GM15510 (cell line): ENCODE measurements at regions not wholly inside any gene's neighbourhood (a gene's known extent, or its start where the extent isn't known, plus 50 kb on each side); places are given as distances from the start of the nearest gene placed in this dataset.

Source experiments
- POLR2A ChIP-seq: IDR thresholded peaks from 3 replicates; pipeline ENCODE4 v1.6.1; 2011; ENCODE audit warnings: borderline replicate concordance; ENCODE audit not compliant: insufficient read length; ENCODE audit errors: extremely low read depth

- TF ChIP-seq POLR2A = no peak
Measured at GRCh38 chr10:31754803-31755624, 173.6 kb downstream of the ARHGAP12 start.

DNA sequence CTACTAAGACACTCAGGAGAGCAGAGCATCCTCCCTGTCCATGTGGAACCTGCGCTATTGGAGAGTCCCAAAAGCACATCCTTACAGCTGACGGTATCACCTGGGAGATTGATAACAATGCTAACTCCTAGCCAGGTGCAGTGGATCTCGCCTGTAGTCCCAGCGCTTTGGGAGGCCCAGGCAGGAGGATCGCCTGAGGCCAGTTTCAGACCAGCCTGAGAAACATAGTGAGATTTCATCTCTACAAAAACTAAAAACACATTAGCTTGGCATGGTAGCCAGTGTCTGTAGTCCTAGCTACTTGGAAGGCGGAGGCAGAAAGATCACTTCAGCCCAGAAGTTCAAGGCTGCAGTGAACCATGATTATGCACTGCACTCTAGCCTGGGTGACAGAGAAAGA lies 174.9 kb downstream of the ARHGAP12 start:
- TF ChIP-seq POLR2A = no peak

DNA sequence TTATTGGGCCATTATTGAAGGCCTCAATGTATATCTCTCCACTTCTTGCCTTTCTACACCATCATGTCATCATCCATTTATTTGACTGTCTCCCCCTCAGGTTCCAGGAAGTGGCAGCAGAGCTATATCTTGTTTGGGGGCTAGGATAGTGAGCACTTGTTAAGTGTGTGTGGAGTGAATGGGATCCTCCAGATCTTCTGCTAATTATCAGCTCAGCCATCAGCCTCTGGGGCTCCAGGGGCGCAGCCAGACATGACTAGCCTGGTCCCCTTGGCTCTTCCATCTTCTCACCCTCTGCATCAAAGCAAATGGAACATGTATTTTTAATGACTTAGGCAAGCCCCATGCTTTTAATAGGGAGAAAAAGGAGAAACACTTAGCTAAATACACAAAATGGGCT lies 176.5 kb downstream of the ARHGAP12 start:
- no peak for TF ChIP-seq POLR2A

- no peak for TF ChIP-seq POLR2A
Measured at GRCh38 chr10:31751738-31752080, 176.9 kb downstream of the ARHGAP12 start.

DNA sequence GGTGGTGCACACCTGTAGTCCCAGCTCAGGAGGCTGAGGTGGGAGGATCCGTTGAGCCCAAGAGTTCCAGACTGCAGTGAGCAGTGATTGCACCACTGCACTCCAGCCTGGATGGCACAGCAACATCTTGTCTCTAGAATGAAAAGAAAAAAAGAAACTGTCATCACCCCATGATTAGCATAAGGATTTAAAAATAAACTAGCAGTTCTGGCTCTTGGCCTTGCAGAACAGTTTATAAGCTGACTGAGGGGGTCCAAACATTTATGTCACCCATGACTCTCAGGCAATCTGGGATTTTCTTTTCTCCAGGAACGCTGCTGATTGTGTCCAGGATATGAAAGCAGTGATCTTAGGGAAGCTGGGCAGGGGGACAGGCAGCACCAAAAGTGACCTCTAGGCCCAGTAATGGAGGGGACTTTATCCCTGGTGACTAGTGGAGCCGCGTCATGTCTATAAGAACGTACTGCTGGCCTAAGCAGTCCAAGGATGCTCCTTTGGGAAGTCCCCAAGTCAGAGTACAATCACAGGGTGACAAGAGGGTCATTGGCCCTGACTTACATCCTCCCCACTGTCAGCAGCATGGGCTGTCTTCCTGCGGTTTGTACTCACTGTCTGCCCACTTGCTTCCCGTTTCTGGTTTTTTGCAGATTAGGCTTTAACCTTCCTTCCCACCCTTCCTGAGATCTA lies 177.4 kb downstream of the ARHGAP12 start:
- no peak for TF ChIP-seq POLR2A

DNA sequence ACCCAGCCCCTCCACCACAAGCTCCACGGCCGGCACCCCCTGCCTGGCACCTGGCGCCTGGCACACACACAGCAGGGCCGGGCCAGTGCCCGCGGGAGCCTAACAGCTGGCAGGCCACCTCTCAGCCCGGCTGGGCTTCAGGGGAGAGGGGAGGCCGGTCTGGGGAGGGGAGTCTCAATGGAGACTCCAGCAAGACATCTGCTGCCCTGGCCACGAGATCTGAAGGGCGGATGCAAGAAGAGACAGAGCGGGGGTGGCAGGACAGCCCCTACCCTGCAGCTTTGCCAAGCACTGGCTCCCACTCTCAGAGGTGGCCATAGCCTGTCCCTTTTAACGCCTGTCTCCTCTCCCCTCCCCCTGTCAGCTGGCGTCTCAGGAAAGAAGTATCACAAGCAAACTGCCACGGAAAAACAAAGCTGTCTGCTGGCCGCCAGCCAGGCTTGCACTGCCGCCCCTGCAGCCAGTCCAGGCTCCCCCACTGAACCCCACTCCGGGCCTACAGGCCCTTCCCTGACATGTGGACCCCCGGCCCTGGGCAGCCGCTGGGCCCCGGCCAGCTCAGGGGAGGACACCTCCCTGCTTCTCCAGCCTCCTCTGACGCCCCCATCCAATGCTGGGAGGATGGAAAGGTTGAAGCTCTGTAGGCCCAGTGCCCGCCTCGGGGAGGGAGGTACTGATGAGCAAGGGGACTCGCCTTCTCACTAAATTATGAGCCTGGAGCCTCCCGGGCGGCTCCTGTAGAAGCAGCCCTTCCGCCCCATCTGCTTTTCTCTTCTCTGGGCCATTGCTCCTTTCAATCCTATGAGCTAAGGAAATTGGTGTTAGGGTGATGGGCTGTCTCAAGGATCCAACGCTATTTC lies 178.4 kb downstream of the ARHGAP12 start:
- TF ChIP-seq POLR2A = no peak

- TF ChIP-seq POLR2A = no peak
Measured at GRCh38 chr10:31749301-31749700, 179.3 kb downstream of the ARHGAP12 start.

- no peak for TF ChIP-seq POLR2A
Measured at GRCh38 chr10:31745612-31746376, 182.8 kb downstream of the ARHGAP12 start.

GRCh38 chr10:31744025-31744424 lies 184.6 kb downstream of the ARHGAP12 start:
- no peak for TF ChIP-seq POLR2A

DNA sequence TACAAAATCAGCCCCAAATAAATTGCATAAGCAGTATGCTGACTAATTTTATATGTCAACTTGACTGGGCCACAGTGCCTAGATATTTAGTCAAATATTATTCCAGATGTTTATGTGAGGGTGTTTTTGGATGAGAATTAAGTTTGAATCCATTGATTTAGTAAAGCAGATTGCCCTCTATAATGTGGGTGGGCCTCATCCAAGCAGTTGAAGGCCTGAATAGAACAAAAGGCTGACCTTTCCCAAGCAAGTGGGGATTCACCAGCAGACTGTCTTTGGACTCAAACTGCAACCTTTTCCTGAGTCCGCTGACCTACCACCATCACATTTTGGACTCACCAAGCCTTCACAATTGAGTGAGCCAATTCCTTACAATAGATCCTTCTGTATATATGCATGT lies 186.4 kb downstream of the ARHGAP12 start:
- no peak for TF ChIP-seq POLR2A

DNA sequence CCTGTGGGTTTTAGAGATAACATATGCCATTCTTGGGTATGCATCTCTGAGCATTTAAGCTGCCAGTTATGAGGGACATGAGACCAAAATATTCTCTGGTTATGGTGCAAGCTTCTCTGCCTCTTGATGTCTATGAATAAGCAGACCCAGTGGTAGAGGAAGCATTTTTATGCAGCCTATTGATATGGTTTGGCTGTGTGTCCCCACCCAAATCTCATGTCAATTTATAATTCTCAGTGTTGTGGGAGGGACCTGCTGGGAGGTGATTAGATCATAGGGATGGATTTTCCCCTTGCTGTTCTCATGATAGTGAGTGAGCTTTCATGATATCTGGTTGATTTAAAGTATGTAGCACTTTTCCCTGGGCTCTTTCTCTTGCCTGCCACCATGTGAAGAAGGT lies 187.2 kb downstream of the ARHGAP12 start:
- no peak for TF ChIP-seq POLR2A

- no peak for TF ChIP-seq POLR2A
Measured at GRCh38 chr10:31739711-31740110, 188.9 kb downstream of the ARHGAP12 start.

DNA sequence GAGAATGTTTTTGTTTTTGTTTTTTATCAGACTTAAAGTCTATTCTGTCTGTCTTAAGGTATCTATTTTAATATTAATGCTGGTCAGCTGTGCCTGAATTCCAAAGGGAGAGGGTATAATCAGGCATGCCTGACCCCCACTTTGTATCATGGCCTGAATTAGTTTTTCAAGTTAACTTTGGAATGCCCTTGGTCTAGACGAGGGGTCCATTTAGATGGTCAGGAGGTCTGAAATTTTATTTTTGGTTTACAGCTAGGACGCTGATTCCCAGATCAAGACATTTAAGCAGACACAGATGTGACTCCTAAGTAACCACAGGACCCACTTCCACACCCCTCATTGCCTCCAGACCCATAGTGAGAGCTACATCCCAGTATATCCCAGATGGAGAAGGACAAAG lies 189.5 kb downstream of the ARHGAP12 start:
- no peak for TF ChIP-seq POLR2A

DNA sequence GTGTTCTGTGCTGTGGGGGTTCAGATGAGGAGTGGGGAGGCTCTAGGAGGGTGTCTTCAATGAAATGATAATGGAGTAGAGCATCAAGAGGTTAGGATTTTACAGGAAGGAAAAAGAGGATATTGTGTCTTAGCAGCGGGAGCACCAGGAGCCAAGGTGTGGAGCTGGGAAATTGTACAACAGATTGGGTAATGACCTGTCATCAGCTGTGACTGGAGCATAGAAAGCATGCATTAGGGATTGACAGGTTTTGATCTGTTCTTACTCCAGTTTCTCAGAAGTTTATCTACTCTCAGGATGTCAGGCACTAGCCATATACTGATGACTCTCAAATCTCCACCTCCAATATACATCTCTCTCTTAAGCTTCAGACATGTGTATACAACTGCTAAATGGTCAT lies 196.9 kb downstream of the ARHGAP12 start:
- TF ChIP-seq POLR2A = no peak

DNA sequence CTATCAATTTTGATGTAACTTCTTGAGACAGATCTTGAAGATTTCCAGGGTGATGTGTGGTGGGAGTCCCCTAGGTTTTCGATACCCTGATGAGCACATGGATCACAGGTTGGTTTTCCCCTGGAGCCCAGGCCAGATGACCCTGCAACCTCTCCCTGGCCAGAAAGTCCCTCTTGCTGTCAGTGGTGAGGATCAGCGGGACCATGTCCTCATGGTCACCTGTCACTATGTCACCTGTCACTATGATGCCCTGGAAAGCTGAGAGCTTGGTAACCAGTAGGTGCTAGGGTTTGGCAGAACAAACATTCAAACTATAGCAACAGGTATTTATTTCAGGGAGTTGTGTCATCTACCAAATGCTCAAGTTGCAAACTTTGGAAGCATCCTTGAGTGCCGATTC lies 197.9 kb downstream of the ARHGAP12 start:
- TF ChIP-seq POLR2A = no peak

DNA sequence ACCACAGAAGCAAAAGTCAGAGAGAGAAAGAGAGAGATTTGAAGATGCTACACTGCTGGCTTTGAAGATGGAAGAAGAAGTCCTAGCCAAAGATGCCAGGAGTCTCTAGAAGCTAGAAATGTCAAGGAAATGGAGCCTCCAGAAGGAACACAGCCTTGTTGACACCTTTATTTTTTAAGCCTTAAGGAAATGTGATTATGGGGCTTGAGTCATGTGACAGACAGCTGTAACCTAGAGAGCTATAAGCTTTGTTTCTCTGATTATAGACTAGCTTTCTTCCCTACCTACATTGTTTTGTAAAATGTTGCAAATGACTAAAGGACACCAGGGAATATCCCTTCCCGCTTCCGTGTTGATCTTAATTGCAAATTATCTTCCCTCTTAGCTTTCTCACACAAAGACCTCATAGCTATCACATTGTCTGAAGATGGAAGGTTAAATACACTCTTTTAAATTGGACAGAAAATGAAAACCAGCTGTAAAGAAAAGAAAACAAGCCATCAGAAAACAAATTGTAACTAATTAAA lies 199.9 kb downstream of the ARHGAP12 start:
- TF ChIP-seq POLR2A = no peak
